ENCODE measurements at regions not wholly inside any gene's neighbourhood (a gene's known extent, or its start where the extent isn't known, plus 50 kb on each side); places are given as distances from the start of the nearest gene placed in this dataset.

DNA sequence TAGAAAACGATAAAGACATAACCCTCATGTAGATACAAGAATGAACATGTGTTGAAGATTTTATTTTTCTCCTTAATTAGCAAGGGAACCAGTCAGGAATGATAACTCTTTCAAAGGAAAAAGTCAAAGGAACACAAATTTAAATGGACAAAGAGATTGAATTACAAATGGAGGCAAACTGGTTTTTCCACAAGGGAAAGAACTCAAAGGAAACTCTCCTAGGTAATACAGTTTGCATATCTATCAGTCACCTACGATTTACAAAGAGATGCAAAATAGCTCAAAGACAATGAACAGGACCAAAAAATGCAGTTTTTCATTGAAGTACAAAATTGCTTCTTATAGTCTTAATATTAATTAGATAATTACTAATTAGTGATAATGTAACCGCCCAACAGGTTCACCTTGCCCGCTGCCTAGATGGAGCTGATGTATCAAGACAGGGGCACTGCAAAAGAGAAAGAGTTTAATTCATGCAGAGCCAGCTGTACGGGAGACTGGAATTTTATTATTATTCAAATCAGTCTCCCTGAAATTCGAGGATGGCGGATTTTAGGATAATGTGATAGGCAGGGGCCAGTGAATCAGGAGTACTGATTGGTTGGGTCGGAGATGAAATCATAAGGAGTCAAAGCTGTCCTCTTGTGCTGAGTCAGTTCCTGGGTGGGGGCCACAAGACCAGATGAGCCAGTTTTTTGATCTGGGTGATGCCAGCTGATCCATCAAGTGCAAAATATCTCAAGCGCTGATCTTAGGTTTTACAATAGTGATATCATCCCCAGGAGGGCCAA, 151.0 kb downstream of the TMEM17 start:
- WGBS (ENCODE audit: insufficient coverage): 92% methylated on average over 4 of the region's 9 CpGs
- no peak for TF ChIP-seq CTCF (IDR thresholded peaks at IDR 0.05)
- H3K27ac ChIP-seq (ENCODE audit: low read depth in 1 of 2, low read length in 2 of 2): no peak overlapping the region
- no peak overlapping the region for H3K9ac ChIP-seq (ENCODE audit: insufficient read depth, low read length, poor library complexity, severe bottlenecking)
- Mint-ChIP-seq H3K27me3 (ENCODE audit: low read depth in 3 of 3) (peaks cover 0 to 2% (median 0%) of the 10 kb centered on the region in 3 donors), H3K4me3 (no peak overlapping the region), H3K9me3 (peaks cover 7 to 27% (median 12%) of the 10 kb centered on the region in 7 donors), H3K27ac (no peak overlapping the region), H3K4me1 (no peaks in the 10 kb centered on the region), H3K36me3 (no peaks in the 10 kb centered on the region)
- peaks cover 0 to 8% of the 10 kb centered on the region in 2 donors for H3K9me3 ChIP-seq (replicated peaks in 1 of 2; ENCODE audit: control insufficient read depth in 1 of 2, insufficient read depth in 1 of 2, low read length in 2 of 2)
- no peaks in the 10 kb centered on the region for H3K27me3 ChIP-seq (ENCODE audit: control insufficient read depth in 2 of 2, insufficient read depth in 2 of 2, low read length in 2 of 2)
- no peaks in the 10 kb centered on the region for H4K20me1 ChIP-seq (ENCODE audit: insufficient read depth, low read length)
- no peaks in the 10 kb centered on the region for H3K36me3 ChIP-seq (replicated peaks in 1 of 2; ENCODE audit: control insufficient read depth in 1 of 2, insufficient read depth in 2 of 2, low read length in 2 of 2)
- no peaks in the 10 kb centered on the region for H3K79me2 ChIP-seq (ENCODE audit: insufficient read depth, low read length)
- H3K4me3 ChIP-seq (replicated peaks in 1 of 3; ENCODE audit: low read depth in 2 of 3, low read length in 3 of 3): no peak overlapping the region
- no peak overlapping the region for H2AFZ ChIP-seq (ENCODE audit: insufficient read depth, low read depth, low read length, poor library complexity, severe bottlenecking)
- no peak overlapping the region for H3K4me2 ChIP-seq (replicated peaks; ENCODE audit: extremely low read depth, low read length, poor library complexity, severe bottlenecking)
- intact Hi-C loops (cut with micrococcal nuclease): no loop called here
- H3K4me1 ChIP-seq (ENCODE audit: control insufficient read depth in 1 of 2, insufficient read depth in 2 of 2, low read length in 2 of 2): no peaks in the 10 kb centered on the region
- DNase-seq: no peak

- Histone ChIP-seq H3K27me3 (ENCODE audit: control insufficient read depth in 2 of 2, insufficient read depth in 2 of 2, low read length in 2 of 2) (no peaks in the 10 kb centered on the region), H3K4me3 (replicated peaks in 1 of 3; ENCODE audit: low read depth in 2 of 3, low read length in 3 of 3) (no peak overlapping the region), H3K79me2 (ENCODE audit: insufficient read depth, low read length) (no peaks in the 10 kb centered on the region), H3K9ac (ENCODE audit: insufficient read depth, low read length, poor library complexity, severe bottlenecking) (no peak overlapping the region), H3K4me1 (ENCODE audit: control insufficient read depth in 1 of 2, insufficient read depth in 2 of 2, low read length in 2 of 2) (no peaks in the 10 kb centered on the region), H2AFZ (ENCODE audit: insufficient read depth, low read depth, low read length, poor library complexity, severe bottlenecking) (no peak overlapping the region), H3K4me2 (replicated peaks; ENCODE audit: extremely low read depth, low read length, poor library complexity, severe bottlenecking) (no peak overlapping the region), H3K27ac (ENCODE audit: low read depth in 1 of 2, low read length in 2 of 2) (no peak overlapping the region), H3K36me3 (replicated peaks in 1 of 2; ENCODE audit: control insufficient read depth in 1 of 2, insufficient read depth in 2 of 2, low read length in 2 of 2) (no peaks in the 10 kb centered on the region), H4K20me1 (ENCODE audit: insufficient read depth, low read length) (no peaks in the 10 kb centered on the region), H3K9me3 (replicated peaks in 1 of 2; ENCODE audit: control insufficient read depth in 1 of 2, insufficient read depth in 1 of 2, low read length in 2 of 2) (peaks cover 0 to 8% of the 10 kb centered on the region in 2 donors)
- Mint-ChIP-seq H3K9me3 (peaks cover 7 to 28% (median 14%) of the 10 kb centered on the region in 7 donors), H3K36me3 (no peaks in the 10 kb centered on the region), H3K4me3 (no peak overlapping the region), H3K27ac (no peak overlapping the region), H3K27me3 (ENCODE audit: low read depth in 3 of 3) (no peaks in the 10 kb centered on the region), H3K4me1 (no peaks in the 10 kb centered on the region)
- intact Hi-C loops (cut with micrococcal nuclease): no loop called here
- no CpG with 5 or more reads among the region's 1 CpG for WGBS (ENCODE audit: insufficient coverage)
- TF ChIP-seq CTCF (IDR thresholded peaks at IDR 0.05): no peak
- no peak for DNase-seq
Measured at GRCh38 chr2:62352031-62352430, 154.0 kb downstream of the TMEM17 start.

Data from CD14-positive monocyte (primary cell).